ENCODE measurements at regions not wholly inside any gene's neighbourhood (a gene's known extent, or its start where the extent isn't known, plus 50 kb on each side); places are given as distances from the start of the nearest gene placed in this dataset.
"Not testable (repeated sequence)": the region's sequence is repeated elsewhere in the genome, so short reads cannot be mapped to it uniquely, and the experiment has no call there.

DNA sequence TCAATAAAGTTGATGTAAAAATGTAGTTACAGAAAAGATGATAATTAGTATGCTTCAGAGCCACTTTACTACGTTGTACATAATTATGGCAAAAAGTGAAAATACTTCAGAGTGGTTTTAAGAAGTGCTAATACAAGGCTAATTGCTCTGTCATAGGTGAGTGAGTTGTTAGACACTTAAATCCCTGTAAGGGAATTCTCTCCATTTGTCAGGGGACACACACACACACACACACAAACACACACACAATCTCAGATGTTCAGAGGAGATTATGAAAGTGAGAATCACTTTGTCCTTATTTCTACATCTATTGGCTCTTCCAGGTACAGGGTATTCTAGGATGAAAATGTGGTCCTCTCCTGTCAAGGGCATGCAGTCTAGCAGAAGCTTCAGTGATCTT is 208.3 kb upstream of the PELI2 start:
- Mint-ChIP-seq H3K36me3 (no peaks in the 10 kb centered on the region), H3K27ac (no peak overlapping the region), H3K27me3 (peaks cover 2% of the 10 kb centered on the region), H3K4me1 (no peaks in the 10 kb centered on the region), H3K9me3 (no peaks in the 10 kb centered on the region), H3K4me3 (no peak overlapping the region)

DNA sequence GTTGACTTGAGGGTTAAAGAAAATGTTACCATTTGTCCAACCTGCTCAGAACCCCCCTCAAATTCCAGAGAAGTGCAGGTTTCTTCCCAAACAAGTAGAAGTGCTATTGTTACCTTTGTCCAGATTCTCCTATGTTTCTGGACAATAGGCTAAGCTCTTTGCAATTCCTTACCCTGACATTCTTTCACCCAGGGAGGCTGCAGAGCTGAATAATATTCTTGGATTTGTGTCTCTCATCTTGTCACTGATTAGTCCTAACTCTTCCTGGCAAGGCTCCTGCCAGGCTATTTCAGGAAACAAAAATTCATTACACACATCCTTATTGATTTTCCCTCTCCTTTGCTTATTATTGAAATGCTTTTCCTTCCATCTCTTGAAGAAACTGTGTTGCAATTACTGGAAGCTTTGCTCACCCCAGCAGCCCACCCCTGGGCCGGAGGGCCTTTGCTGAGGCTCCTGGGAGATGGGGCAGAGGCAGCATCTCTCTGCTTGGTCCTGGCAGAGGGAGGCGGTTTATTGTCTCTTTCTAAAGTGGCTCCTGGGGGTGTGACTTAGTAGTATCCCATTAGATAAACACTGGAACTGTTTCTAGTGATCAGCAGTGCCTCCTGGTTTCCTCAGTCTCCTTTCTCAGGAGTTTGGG is 207.5 kb upstream of the PELI2 start:
- Mint-ChIP-seq H3K36me3 (no peaks in the 10 kb centered on the region), H3K4me1 (no peaks in the 10 kb centered on the region), H3K9me3 (no peaks in the 10 kb centered on the region), H3K27ac (no peak overlapping the region), H3K4me3 (no peak overlapping the region), H3K27me3 (peaks cover 3% of the 10 kb centered on the region)

DNA sequence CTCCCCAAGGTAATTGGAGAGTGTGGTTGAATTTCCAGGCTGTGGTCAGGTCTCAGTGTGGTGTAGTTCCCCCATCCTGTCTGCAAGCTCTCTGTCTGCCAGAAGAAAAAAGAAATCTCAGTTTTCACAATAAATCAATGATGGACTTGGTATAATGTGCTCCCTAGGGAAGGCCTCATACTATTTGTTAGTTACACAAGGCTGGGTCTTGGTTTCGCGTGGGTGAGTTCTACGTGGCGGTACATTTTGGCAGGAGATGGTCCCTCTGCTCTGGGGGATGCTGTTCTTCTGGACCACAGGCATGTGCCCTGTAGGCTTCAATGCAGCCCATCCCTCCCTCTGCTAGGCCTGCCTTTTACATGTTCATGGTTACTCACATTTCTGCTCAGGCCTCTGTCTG is 206.4 kb upstream of the PELI2 start:
- no peak overlapping the region for H3K4me3 Mint-ChIP-seq
- H3K27ac Mint-ChIP-seq, result no peak overlapping the region
- H3K9me3 Mint-ChIP-seq, result no peaks in the 10 kb centered on the region
- H3K27me3 Mint-ChIP-seq, result peaks cover 6% of the 10 kb centered on the region
- no peaks in the 10 kb centered on the region for H3K4me1 Mint-ChIP-seq
- no peaks in the 10 kb centered on the region for H3K36me3 Mint-ChIP-seq

DNA sequence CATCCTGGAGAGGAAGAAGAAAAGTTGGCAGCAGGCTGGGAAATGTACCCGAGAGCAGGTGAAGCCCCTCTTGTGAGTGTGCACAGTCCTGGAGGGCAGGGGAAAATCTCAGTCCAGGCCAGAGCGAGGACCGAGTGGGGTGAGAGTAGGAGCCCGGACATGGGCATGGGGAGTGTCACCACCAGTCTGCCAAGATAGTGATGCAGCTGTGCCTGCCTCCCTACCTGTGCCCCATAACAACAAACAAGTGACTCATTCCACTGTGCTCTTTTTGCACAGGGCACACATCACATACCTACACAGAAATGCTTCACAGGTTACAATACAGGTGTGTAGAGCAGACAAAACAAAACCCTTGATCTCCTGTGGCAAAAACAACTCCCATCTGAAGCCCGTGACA is 205.9 kb upstream of the PELI2 start:
- no peaks in the 10 kb centered on the region for H3K36me3 Mint-ChIP-seq
- H3K27ac Mint-ChIP-seq, result no peak overlapping the region
- peaks cover 6% of the 10 kb centered on the region for H3K27me3 Mint-ChIP-seq
- H3K4me1 Mint-ChIP-seq, result no peaks in the 10 kb centered on the region
- H3K9me3 Mint-ChIP-seq, result no peaks in the 10 kb centered on the region
- no peak overlapping the region for H3K4me3 Mint-ChIP-seq

DNA sequence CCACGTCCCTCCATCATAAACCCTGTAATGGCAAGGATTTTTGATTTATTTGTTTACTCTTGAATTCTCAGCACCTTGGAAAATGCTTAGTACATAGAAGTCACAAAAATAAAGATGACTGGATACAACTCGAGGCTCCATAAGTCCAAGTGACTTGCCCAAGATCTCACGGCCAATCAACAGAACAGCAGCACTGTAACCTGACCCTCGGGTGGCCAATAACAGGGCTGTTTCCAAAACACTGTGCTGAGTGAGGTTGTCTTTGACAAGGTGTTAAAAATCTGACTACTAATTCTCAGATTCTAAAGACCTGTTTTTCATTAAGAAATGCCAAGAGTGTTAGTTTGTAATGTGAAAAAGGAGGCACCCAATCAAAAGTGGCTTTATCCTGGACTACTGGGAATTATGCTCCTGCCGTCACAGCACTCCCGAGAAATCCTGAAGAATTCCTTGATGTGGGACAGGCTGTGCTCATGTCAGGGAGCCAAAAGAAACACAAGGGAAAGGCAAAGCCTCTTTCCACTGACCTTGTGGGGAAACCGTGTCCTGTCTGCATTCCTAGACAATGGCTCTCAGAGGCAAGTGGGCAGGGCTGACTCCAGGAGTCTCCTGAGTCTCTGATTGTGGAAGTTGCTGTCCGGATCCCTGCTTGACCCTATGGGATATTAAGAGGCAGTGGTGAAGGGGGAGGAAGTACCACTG is 204.7 kb upstream of the PELI2 start:
- H3K9me3 Mint-ChIP-seq, result no peaks in the 10 kb centered on the region
- no peak overlapping the region for H3K27ac Mint-ChIP-seq
- peaks cover 8% of the 10 kb centered on the region for H3K27me3 Mint-ChIP-seq
- H3K4me1 Mint-ChIP-seq, result no peaks in the 10 kb centered on the region
- H3K36me3 Mint-ChIP-seq, result no peaks in the 10 kb centered on the region
- no peak overlapping the region for H3K4me3 Mint-ChIP-seq

- no peaks in the 10 kb centered on the region for H3K9me3 Mint-ChIP-seq
- H3K27me3 Mint-ChIP-seq, result peaks cover 6% of the 10 kb centered on the region
- H3K27ac Mint-ChIP-seq, result no peak overlapping the region
- no peaks in the 10 kb centered on the region for H3K4me1 Mint-ChIP-seq
- no peak overlapping the region for H3K4me3 Mint-ChIP-seq
- no peaks in the 10 kb centered on the region for H3K36me3 Mint-ChIP-seq
Measured at GRCh38 chr14:55914771-55915170, 203.4 kb upstream of the PELI2 start.

- H3K4me3 Mint-ChIP-seq, result no peak overlapping the region
- H3K9me3 Mint-ChIP-seq, result no peaks in the 10 kb centered on the region
- no peaks in the 10 kb centered on the region for H3K4me1 Mint-ChIP-seq
- no peak overlapping the region for H3K27ac Mint-ChIP-seq
- H3K36me3 Mint-ChIP-seq, result no peaks in the 10 kb centered on the region
- H3K27me3 Mint-ChIP-seq, result peaks cover 6% of the 10 kb centered on the region
Measured at GRCh38 chr14:55915456-55915855, 202.8 kb upstream of the PELI2 start.

GRCh38 chr14:55919800-55920199 is 198.4 kb upstream of the PELI2 start:
- H3K36me3 Mint-ChIP-seq, H3K9me3 Mint-ChIP-seq, H3K4me1 Mint-ChIP-seq, H3K27ac Mint-ChIP-seq, H3K4me3 Mint-ChIP-seq, H3K27me3 Mint-ChIP-seq: not testable (repeated sequence)

DNA sequence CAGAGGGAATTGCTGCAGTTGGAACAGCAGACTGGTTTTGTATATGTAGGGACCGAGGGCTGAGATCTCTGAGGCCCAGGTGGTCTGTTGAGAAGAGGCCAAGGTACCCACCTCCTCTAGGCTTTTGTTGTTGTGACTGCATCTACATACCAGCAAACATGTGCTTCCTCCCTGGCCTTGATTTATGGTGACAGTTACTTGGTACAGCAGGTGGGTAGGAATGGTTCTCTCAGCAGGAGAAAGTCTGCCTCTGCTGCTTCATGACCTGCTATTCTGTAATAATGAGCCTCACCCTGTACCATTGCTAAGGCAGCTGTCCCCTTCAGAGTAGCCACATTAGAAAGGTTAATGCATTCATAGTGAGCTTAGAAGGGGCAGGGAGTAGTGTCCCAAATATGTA is 196.7 kb upstream of the PELI2 start:
- H3K27me3 Mint-ChIP-seq, result peaks cover 2% of the 10 kb centered on the region
- H3K4me3 Mint-ChIP-seq, result no peak overlapping the region
- no peaks in the 10 kb centered on the region for H3K9me3 Mint-ChIP-seq
- no peak overlapping the region for H3K27ac Mint-ChIP-seq
- no peaks in the 10 kb centered on the region for H3K4me1 Mint-ChIP-seq
- no peaks in the 10 kb centered on the region for H3K36me3 Mint-ChIP-seq

GRCh38 chr14:55926007-55926406 is 192.2 kb upstream of the PELI2 start:
- no peak overlapping the region for H3K4me3 Mint-ChIP-seq
- no peak overlapping the region for H3K27ac Mint-ChIP-seq
- H3K36me3 Mint-ChIP-seq, result peaks cover 3% of the 10 kb centered on the region
- H3K9me3 Mint-ChIP-seq, result no peaks in the 10 kb centered on the region
- H3K4me1 Mint-ChIP-seq, result no peaks in the 10 kb centered on the region
- peaks cover 5% of the 10 kb centered on the region for H3K27me3 Mint-ChIP-seq

DNA sequence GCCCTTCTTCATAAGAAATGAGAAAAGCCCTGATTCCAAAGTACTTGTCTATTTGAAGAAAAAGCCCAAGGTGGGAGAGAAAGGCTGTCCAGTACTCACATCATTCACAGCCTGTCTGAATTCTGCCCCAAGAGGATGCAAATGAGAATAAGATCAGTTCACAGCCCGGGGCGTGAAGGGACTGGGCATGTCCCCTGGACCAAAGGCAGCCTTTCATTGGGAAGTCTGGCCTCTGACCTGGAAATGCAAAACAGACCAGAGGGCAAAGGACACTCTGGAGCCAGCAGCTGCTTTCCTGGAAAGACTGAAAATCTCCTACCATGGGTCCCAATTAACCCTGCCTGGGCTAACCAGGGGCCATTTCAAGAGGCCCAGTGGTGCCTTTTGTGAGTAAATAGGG is 191.2 kb upstream of the PELI2 start:
- H3K4me3 Mint-ChIP-seq, result no peak overlapping the region
- no peak overlapping the region for H3K27ac Mint-ChIP-seq
- H3K4me1 Mint-ChIP-seq, result no peaks in the 10 kb centered on the region
- peaks cover 2% of the 10 kb centered on the region for H3K9me3 Mint-ChIP-seq
- peaks cover 4% of the 10 kb centered on the region for H3K36me3 Mint-ChIP-seq
- peaks cover 9% of the 10 kb centered on the region for H3K27me3 Mint-ChIP-seq

- Mint-ChIP-seq H3K27ac (no peak overlapping the region), H3K9me3 (peaks cover 6% of the 10 kb centered on the region), H3K4me1 (no peaks in the 10 kb centered on the region), H3K4me3 (no peak overlapping the region), H3K36me3 (peaks cover 4% of the 10 kb centered on the region), H3K27me3 (peaks cover 13% of the 10 kb centered on the region)
Measured at GRCh38 chr14:55928276-55928675, 189.9 kb upstream of the PELI2 start.

DNA sequence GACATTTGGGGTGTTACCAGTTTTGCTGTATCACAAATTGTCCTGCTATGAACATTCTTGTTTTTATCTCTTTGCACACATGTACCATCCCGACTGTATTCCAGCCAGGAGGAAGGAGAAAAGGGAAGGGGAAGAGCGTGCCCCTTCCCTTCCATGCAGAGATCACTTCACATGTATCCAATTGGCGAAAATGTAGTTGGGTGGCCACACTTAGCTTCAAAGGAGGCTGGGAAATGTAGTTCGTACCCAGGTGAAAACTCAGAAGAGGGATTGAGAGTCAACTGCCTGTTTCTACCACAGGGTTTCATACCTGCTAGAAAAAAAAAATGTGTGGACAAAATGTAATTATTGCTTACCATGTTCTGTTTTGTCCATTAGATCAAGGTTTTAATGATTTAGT is 189.1 kb upstream of the PELI2 start:
- Mint-ChIP-seq H3K4me3 (no peak overlapping the region), H3K9me3 (peaks cover 6% of the 10 kb centered on the region), H3K27ac (no peak overlapping the region), H3K36me3 (peaks cover 4% of the 10 kb centered on the region), H3K27me3 (peaks cover 15% of the 10 kb centered on the region), H3K4me1 (no peaks in the 10 kb centered on the region)

GRCh38 chr14:55930016-55930784 is 188.0 kb upstream of the PELI2 start:
- H3K4me1 Mint-ChIP-seq, result no peaks in the 10 kb centered on the region
- peaks cover 6% of the 10 kb centered on the region for H3K9me3 Mint-ChIP-seq
- H3K36me3 Mint-ChIP-seq, result peaks cover 4% of the 10 kb centered on the region
- H3K27ac Mint-ChIP-seq, result no peak overlapping the region
- no peak overlapping the region for H3K4me3 Mint-ChIP-seq
- peaks cover 15% of the 10 kb centered on the region for H3K27me3 Mint-ChIP-seq

DNA sequence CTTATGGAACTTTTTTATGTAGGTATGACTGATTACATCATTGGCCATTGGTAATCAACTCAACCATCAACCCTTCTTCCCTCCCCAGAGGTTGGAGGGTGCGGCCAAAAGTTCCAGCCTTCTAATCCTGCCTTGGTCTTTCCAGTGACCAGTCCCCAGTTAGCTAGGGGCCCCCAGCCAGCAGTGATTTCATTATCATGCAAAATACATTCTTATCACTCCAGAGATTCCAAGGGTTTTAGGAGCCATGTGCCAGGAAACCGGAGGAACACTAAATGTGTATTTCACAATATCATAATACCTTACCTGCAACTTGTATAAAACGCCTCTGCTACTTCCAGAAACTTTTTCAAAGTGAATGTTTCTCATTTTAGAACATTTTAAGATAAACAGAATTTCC is 181.5 kb upstream of the PELI2 start:
- Mint-ChIP-seq H3K36me3 (no peaks in the 10 kb centered on the region), H3K9me3 (peaks cover 13% of the 10 kb centered on the region), H3K27me3 (peaks cover 8% of the 10 kb centered on the region), H3K4me3 (no peak overlapping the region), H3K4me1 (no peaks in the 10 kb centered on the region), H3K27ac (no peak overlapping the region)

DNA sequence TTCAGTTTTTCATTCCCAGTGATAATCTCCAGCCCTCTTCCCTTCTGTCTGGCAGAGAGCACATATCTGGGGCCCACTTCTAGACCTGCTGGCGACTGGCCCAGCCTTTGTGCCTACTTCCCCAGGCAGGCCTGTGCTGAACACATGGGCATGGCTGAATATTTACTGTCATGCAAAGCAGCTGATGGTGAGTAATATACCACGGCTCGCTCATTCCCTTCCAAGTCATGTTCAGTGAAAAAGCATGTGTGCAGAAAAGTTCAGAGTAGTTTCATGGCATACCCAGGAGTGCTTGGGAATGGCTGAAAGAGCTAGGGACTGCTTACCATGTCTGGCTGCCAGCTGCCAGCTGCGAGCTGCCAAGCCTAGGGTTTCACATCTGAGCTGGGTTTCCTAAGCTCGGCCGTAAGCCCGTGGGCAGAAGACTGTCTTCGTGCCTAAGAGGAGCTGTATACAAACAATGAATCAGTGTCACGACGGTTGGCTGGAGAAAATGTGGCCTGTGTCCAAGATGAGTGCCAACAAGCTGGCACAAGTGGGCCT is 179.9 kb upstream of the PELI2 start:
- H3K36me3 Mint-ChIP-seq, result no peaks in the 10 kb centered on the region
- no peaks in the 10 kb centered on the region for H3K4me1 Mint-ChIP-seq
- no peak overlapping the region for H3K4me3 Mint-ChIP-seq
- no peak overlapping the region for H3K27ac Mint-ChIP-seq
- peaks cover 7% of the 10 kb centered on the region for H3K9me3 Mint-ChIP-seq
- peaks cover 2% of the 10 kb centered on the region for H3K27me3 Mint-ChIP-seq
